Ectodermal cell (in vitro differentiated cells): ENCODE measurements at regions not wholly inside any gene's neighbourhood (a gene's known extent, or its start where the extent isn't known, plus 50 kb on each side); places are given as distances from the start of the nearest gene placed in this dataset.

Experiments used
- H3K27ac ChIP-seq: 2 replicates; pipeline ENCODE4 v1.7.0; 2013; ENCODE audit warnings: mild to moderate bottlenecking, low read depth, low read length; ENCODE audit not compliant: insufficient read depth, poor library complexity, severe bottlenecking
- H3K27me3 ChIP-seq: 2 replicates; pipeline ENCODE4 v1.7.0; 2013; ENCODE audit warnings: mild to moderate bottlenecking, low read length; ENCODE audit not compliant: insufficient read depth, control insufficient read depth, poor library complexity, severe bottlenecking
- H3K36me3 ChIP-seq: one replicate; pipeline ENCODE4 v1.7.0; 2013; ENCODE audit warnings: low read length; ENCODE audit not compliant: control insufficient read depth, insufficient read depth
- H3K4me1 ChIP-seq: one replicate; pipeline ENCODE4 v1.7.0; 2013; ENCODE audit warnings: low read length; ENCODE audit not compliant: control insufficient read depth, insufficient read depth
- H3K4me3 ChIP-seq: 2 replicates; pipeline ENCODE4 v1.7.0; 2013; ENCODE audit warnings: low read depth, low read length, control low read depth; ENCODE audit not compliant: insufficient read depth
- H3K9me3 ChIP-seq: 2 replicates; pipeline ENCODE4 v1.7.0; 2013; ENCODE audit warnings: mild to moderate bottlenecking, low read length, moderate library complexity; ENCODE audit not compliant: control insufficient read depth
- WGBS, 2 experiments: methylation state at CpG; one replicate each; pipeline ENCODE4 v1.1.7; 2013; ENCODE audit warnings: missing lambda C conversion rate in 2 of 2; 5-methylcytosine and 5-hydroxymethylcytosine counted together

- Histone ChIP-seq H3K36me3 (no peaks in the 10 kb centered on the region), H3K27me3 (no peaks in the 10 kb centered on the region), H3K9me3 (no peaks in the 10 kb centered on the region), H3K27ac (no peak overlapping the region), H3K4me1 (no peaks in the 10 kb centered on the region), H3K4me3 (no peak overlapping the region)
- WGBS, 2 experiments: 71 to 78% methylated on average over 5 to 6 of the region's 6 CpGs
Observed at GRCh38 chr2:145811276-145812164, 1291.6 kb upstream of the ZEB2 start.

- H3K27ac ChIP-seq: no peak overlapping the region
- no peaks in the 10 kb centered on the region for H3K36me3 ChIP-seq
- H3K27me3 ChIP-seq: no peaks in the 10 kb centered on the region
- no peaks in the 10 kb centered on the region for H3K9me3 ChIP-seq
- no peak overlapping the region for H3K4me3 ChIP-seq
- H3K4me1 ChIP-seq: no peaks in the 10 kb centered on the region
Observed at GRCh38 chr2:145807968-145808367, 1288.0 kb upstream of the ZEB2 start.

- Histone ChIP-seq H3K4me1 (no peaks in the 10 kb centered on the region), H3K4me3 (no peak overlapping the region), H3K36me3 (no peaks in the 10 kb centered on the region), H3K27me3 (no peaks in the 10 kb centered on the region), H3K9me3 (no peaks in the 10 kb centered on the region), H3K27ac (no peak overlapping the region)
- WGBS, 2 experiments: 96 to 100% methylated on average over 3 of the region's 3 CpGs
Observed at GRCh38 chr2:145807554-145807953, 1287.6 kb upstream of the ZEB2 start.

GRCh38 chr2:145806546-145806945 is 1286.6 kb upstream of the ZEB2 start:
- H3K4me3 ChIP-seq: no peak overlapping the region
- no peaks in the 10 kb centered on the region for H3K27me3 ChIP-seq
- H3K27ac ChIP-seq: no peak overlapping the region
- H3K4me1 ChIP-seq: no peaks in the 10 kb centered on the region
- H3K9me3 ChIP-seq: no peaks in the 10 kb centered on the region
- H3K36me3 ChIP-seq: no peaks in the 10 kb centered on the region

- Histone ChIP-seq H3K27ac (no peak overlapping the region), H3K27me3 (no peaks in the 10 kb centered on the region), H3K4me3 (no peak overlapping the region), H3K9me3 (no peaks in the 10 kb centered on the region), H3K4me1 (no peaks in the 10 kb centered on the region), H3K36me3 (no peaks in the 10 kb centered on the region)
- WGBS, 2 experiments: 94 to 100% methylated on average over 1 of the region's 1 CpG
Observed at GRCh38 chr2:145802133-145802532, 1282.2 kb upstream of the ZEB2 start.

GRCh38 chr2:145801210-145801609 is 1281.3 kb upstream of the ZEB2 start:
- H3K36me3 ChIP-seq: no peaks in the 10 kb centered on the region

GRCh38 chr2:145800151-145801091 is 1280.5 kb upstream of the ZEB2 start:
- no peak overlapping the region for H3K4me3 ChIP-seq
- H3K27ac ChIP-seq: no peak overlapping the region
- H3K4me1 ChIP-seq: no peaks in the 10 kb centered on the region
- H3K27me3 ChIP-seq: no peaks in the 10 kb centered on the region
- WGBS, 2 experiments: 81 to 85% methylated on average over 6 of the region's 6 CpGs
- no peaks in the 10 kb centered on the region for H3K36me3 ChIP-seq
- H3K9me3 ChIP-seq: no peaks in the 10 kb centered on the region

More at GRCh38 chr2:145801210-145801609, 1281.3 kb upstream of the ZEB2 start:
- H3K27ac ChIP-seq: no peak overlapping the region
- no peaks in the 10 kb centered on the region for H3K9me3 ChIP-seq
- 92 to 97% methylated on average over 1 of the region's 1 CpG for WGBS, 2 experiments
- no peaks in the 10 kb centered on the region for H3K27me3 ChIP-seq
- H3K4me1 ChIP-seq: no peaks in the 10 kb centered on the region
- H3K4me3 ChIP-seq: no peak overlapping the region

- H3K4me3 ChIP-seq: no peak overlapping the region
- H3K4me1 ChIP-seq: no peaks in the 10 kb centered on the region
- WGBS, 2 experiments: 96 to 98% methylated on average over 7 of the region's 7 CpGs
- H3K27me3 ChIP-seq: no peaks in the 10 kb centered on the region
- no peaks in the 10 kb centered on the region for H3K36me3 ChIP-seq
- H3K27ac ChIP-seq: no peak overlapping the region
- H3K9me3 ChIP-seq: no peaks in the 10 kb centered on the region
Observed at GRCh38 chr2:145799595-145800108, 1279.7 kb upstream of the ZEB2 start.

- Histone ChIP-seq H3K36me3 (no peaks in the 10 kb centered on the region), H3K27me3 (no peaks in the 10 kb centered on the region), H3K27ac (no peak overlapping the region), H3K4me3 (no peak overlapping the region), H3K4me1 (no peaks in the 10 kb centered on the region), H3K9me3 (no peaks in the 10 kb centered on the region)
- 82 to 89% methylated on average over 1 of the region's 1 CpG for WGBS, 2 experiments
Observed at GRCh38 chr2:145798419-145798818, 1278.5 kb upstream of the ZEB2 start.

GRCh38 chr2:145797692-145798091 is 1277.8 kb upstream of the ZEB2 start:
- no peak overlapping the region for H3K4me3 ChIP-seq
- H3K4me1 ChIP-seq: no peaks in the 10 kb centered on the region
- 93 to 97% methylated on average over 2 to 4 of the region's 4 CpGs for WGBS, 2 experiments
- H3K9me3 ChIP-seq: no peaks in the 10 kb centered on the region
- no peaks in the 10 kb centered on the region for H3K36me3 ChIP-seq
- H3K27me3 ChIP-seq: no peaks in the 10 kb centered on the region
- H3K27ac ChIP-seq: no peak overlapping the region
